Fibroblast of lung (primary cell): ENCODE measurements at regions not wholly inside any gene's neighbourhood (a gene's known extent, or its start where the extent isn't known, plus 50 kb on each side); places are given as distances from the start of the nearest gene placed in this dataset.

Experiments used
- DNase-seq, 2 donors: peaks; one replicate each; pipeline versions ENCODE4 v3.0.0 to v3.0.0-alpha.2; 2010; ENCODE audit warnings: low read depth in 2 of 2
- H2AFZ ChIP-seq: 2 replicates; pipeline ENCODE4 v1.5.1; 2012; ENCODE audit warnings: low read length, control low read depth, inconsistent platforms
- H3K27ac ChIP-seq: 2 replicates; pipeline ENCODE4 v1.5.1; 2011; ENCODE audit warnings: low read length, control low read depth; ENCODE audit not compliant: insufficient read depth
- H3K27me3 ChIP-seq: 2 replicates; pipeline ENCODE4 v1.5.1; 2011; ENCODE audit warnings: mild to moderate bottlenecking, low read length; ENCODE audit not compliant: control insufficient read depth, insufficient read depth
- H3K36me3 ChIP-seq: 2 replicates; pipeline ENCODE4 v1.5.1; 2011; ENCODE audit warnings: low read length; ENCODE audit not compliant: control insufficient read depth, insufficient read depth
- H3K4me1 ChIP-seq: 2 replicates; pipeline ENCODE4 v1.5.1; 2011; ENCODE audit warnings: low read length; ENCODE audit not compliant: control insufficient read depth, insufficient read depth; ENCODE audit errors: extremely low read depth
- H3K4me2 ChIP-seq: 2 replicates; pipeline ENCODE4 v1.5.1; 2011; ENCODE audit warnings: low read length, control low read depth; ENCODE audit not compliant: insufficient read depth; ENCODE audit errors: extremely low read depth
- H3K4me3 ChIP-seq, 4 experiments: fragments of 200-600 bp in 1 of 4; sonication (generic) in 1 of 4; replicated peaks in 1 of 4; 2 replicates each; pipeline ENCODE4 v1.5.1; 2011 to 2016; ENCODE audit warnings: low read length in 4 of 4, low read depth in 3 of 4, mild to moderate bottlenecking in 3 of 4, control low read depth in 2 of 4, inconsistent platforms in 1 of 4, mixed read lengths in 1 of 4; ENCODE audit not compliant: insufficient read depth in 1 of 4; ENCODE audit errors: control extremely low read depth in 1 of 4
- H3K79me2 ChIP-seq: 2 replicates; pipeline ENCODE4 v1.5.1; 2012; ENCODE audit warnings: mild to moderate bottlenecking, low read length, inconsistent platforms; ENCODE audit not compliant: control insufficient read depth, insufficient read depth
- H3K9ac ChIP-seq: 2 replicates; pipeline ENCODE4 v1.5.1; 2011; ENCODE audit warnings: mild to moderate bottlenecking, low read length, control low read depth; ENCODE audit not compliant: insufficient read depth
- H3K9me3 ChIP-seq: 2 replicates; pipeline ENCODE4 v1.5.1; 2012; ENCODE audit warnings: low read depth, low read length; ENCODE audit not compliant: control insufficient read depth, insufficient read depth
- H4K20me1 ChIP-seq: 2 replicates; pipeline ENCODE4 v1.5.1; 2011; ENCODE audit warnings: low read length; ENCODE audit not compliant: control insufficient read depth, insufficient read depth; ENCODE audit errors: extremely low read depth
- EZH2 ChIP-seq: IDR thresholded peaks from 2 replicates; pipeline ENCODE4 v1.5.1; 2012; ENCODE audit warnings: low read length, control low read depth, mild to moderate bottlenecking; ENCODE audit errors: missing control alignments
- TF ChIP-seq, protein P1 (sequence below), 2 donors: IDR thresholded peaks in 1 of 2; conservative IDR thresholded peaks in 1 of 2; 1 replicate in 1 of 2; 2 replicates in 1 of 2; pipeline ENCODE4 v1.5.1; 2011 to 2012; ENCODE audit warnings: low read length in 2 of 2, control low read depth in 1 of 2, inconsistent platforms in 1 of 2, low read depth in 1 of 2, mild to moderate bottlenecking in 1 of 2

DNA sequence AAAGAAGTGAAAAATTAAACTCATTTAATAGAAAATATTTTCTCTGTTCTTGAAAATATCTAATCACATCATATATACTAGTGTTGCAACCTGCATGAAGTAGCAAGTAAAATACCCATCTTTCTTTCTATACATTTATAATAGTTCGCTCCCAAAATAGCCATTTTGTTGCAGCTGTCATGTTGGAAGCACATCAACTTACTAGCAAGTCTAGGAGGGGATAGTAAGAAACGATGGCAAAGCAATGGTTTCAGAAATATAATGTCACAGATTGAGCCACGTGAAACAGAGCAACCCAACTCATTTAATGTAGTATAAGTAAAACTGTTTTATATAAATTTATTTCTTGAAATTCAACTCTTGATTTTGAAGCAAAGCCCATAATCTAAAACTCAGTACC, 521.8 kb downstream of the LRRIQ3 start:
- H3K4me3 ChIP-seq: no peak overlapping the region
- TF ChIP-seq, protein P1, sequence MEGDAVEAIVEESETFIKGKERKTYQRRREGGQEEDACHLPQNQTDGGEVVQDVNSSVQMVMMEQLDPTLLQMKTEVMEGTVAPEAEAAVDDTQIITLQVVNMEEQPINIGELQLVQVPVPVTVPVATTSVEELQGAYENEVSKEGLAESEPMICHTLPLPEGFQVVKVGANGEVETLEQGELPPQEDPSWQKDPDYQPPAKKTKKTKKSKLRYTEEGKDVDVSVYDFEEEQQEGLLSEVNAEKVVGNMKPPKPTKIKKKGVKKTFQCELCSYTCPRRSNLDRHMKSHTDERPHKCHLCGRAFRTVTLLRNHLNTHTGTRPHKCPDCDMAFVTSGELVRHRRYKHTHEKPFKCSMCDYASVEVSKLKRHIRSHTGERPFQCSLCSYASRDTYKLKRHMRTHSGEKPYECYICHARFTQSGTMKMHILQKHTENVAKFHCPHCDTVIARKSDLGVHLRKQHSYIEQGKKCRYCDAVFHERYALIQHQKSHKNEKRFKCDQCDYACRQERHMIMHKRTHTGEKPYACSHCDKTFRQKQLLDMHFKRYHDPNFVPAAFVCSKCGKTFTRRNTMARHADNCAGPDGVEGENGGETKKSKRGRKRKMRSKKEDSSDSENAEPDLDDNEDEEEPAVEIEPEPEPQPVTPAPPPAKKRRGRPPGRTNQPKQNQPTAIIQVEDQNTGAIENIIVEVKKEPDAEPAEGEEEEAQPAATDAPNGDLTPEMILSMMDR (conservative IDR thresholded peaks at IDR 0.05 in 1 of 2, IDR thresholded peaks at IDR 0.05 in 1 of 2; ENCODE audit: low read depth in 1 of 2, low read length in 2 of 2): no peak
- TF ChIP-seq EZH2: no peak
- H4K20me1 ChIP-seq: no peaks in the 10 kb centered on the region
- H3K9me3 ChIP-seq: no peaks in the 10 kb centered on the region
- H3K4me1 ChIP-seq: no peaks in the 10 kb centered on the region
- no peak overlapping the region for H3K9ac ChIP-seq
- H3K4me2 ChIP-seq: no peak overlapping the region
- no peak overlapping the region for H3K27ac ChIP-seq
- H2AFZ ChIP-seq: no peak overlapping the region
- no peak for DNase-seq
- H3K79me2 ChIP-seq: no peaks in the 10 kb centered on the region
- no peaks in the 10 kb centered on the region for H3K36me3 ChIP-seq
- H3K27me3 ChIP-seq: no peaks in the 10 kb centered on the region

DNA sequence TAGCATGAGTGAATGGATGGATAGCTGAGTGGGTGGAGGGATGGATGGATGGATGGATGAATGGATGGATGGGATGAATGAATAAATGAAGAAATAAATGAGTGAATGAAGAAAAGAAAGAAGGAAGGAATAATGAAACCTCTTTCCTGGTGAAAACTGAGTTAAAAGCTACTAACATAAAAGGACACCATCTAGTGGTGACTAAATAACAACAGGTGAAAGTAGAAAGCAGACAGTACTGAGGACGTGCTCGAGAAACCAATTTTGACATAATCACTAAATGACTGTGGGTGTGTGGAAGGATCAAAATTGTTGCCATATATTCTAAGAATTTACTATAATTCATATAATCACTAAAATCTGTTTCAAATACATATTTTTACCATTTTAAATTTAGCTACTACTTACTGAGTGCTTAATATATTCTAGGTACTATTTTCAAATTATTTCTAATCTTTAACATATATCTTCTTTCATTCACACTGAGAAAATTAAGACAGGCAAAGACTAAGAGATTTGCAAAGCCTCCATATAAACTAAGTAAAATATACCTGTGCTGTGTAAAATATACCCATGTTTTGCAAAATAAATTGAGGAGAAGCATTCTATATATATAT, 522.9 kb downstream of the LRRIQ3 start:
- peak; percentile 8 to 12 for DNase-seq
- Histone ChIP-seq H2AFZ (no peak overlapping the region), H3K27ac (no peak overlapping the region), H3K4me1 (no peaks in the 10 kb centered on the region), H3K4me2 (no peak overlapping the region), H3K27me3 (no peaks in the 10 kb centered on the region), H3K9me3 (no peaks in the 10 kb centered on the region), H3K4me3 (no peak overlapping the region), H3K9ac (no peak overlapping the region), H3K79me2 (no peaks in the 10 kb centered on the region), H3K36me3 (no peaks in the 10 kb centered on the region), H4K20me1 (no peaks in the 10 kb centered on the region)
- no peak for TF ChIP-seq EZH2
- TF ChIP-seq, protein P1 (conservative IDR thresholded peaks at IDR 0.05 in 1 of 2, IDR thresholded peaks at IDR 0.05 in 1 of 2; ENCODE audit: low read depth in 1 of 2, low read length in 2 of 2): peak in 1 of 2 donors; percentile 30

DNA sequence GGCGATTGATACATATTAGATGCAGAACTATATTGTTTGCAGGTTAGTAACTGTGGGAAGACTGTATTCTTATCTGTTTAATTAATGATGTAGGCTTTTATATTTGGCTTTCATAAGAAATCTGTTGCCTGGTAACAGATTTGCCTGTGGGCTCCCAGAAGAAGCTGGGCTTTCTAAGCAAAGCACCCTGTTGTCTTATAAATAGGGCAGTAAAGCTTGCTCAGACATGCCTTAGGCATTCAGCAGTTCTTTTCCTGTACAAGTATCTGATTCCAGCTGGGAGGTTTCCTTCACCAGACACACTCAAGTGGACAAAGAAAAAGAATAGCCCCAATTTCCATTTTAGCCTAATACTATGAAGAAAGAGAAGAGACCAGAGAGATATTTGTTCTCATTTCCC, 524.0 kb downstream of the LRRIQ3 start:
- Histone ChIP-seq H3K27ac (no peak overlapping the region), H3K4me2 (no peak overlapping the region), H3K9me3 (no peaks in the 10 kb centered on the region), H3K27me3 (no peaks in the 10 kb centered on the region), H3K9ac (no peak overlapping the region), H4K20me1 (no peaks in the 10 kb centered on the region), H2AFZ (no peak overlapping the region), H3K4me1 (no peaks in the 10 kb centered on the region), H3K36me3 (no peaks in the 10 kb centered on the region), H3K4me3 (no peak overlapping the region), H3K79me2 (no peaks in the 10 kb centered on the region)
- peak in 1 of 2 donors; percentile 23 for DNase-seq
- TF ChIP-seq, protein P1 (conservative IDR thresholded peaks at IDR 0.05 in 1 of 2, IDR thresholded peaks at IDR 0.05 in 1 of 2; ENCODE audit: low read depth in 1 of 2, low read length in 2 of 2): no peak
